ENCODE measurements at regions not wholly inside any gene's neighbourhood (a gene's known extent, or its start where the extent isn't known, plus 50 kb on each side); places are given as distances from the start of the nearest gene placed in this dataset.

GRCh38 chr11:36726420-36726819 is 128.4 kb upstream of the RAG2 start:
- H3K27ac ChIP-seq (ENCODE audit: low read depth, low read length): no peak overlapping the region
- POLR2A ChIA-PET: no interaction called here
- no peaks in the 10 kb centered on the region for H3K36me3 ChIP-seq (ENCODE audit: control insufficient read depth in 1 of 2, insufficient read depth in 2 of 2, low read length in 2 of 2)
- H3K4me2 ChIP-seq (ENCODE audit: low read length): no peak overlapping the region
- no peak overlapping the region for H3K9ac ChIP-seq (ENCODE audit: low read length)
- no peaks in the 10 kb centered on the region for H3K79me2 ChIP-seq (ENCODE audit: insufficient read depth, low read length)
- no peaks in the 10 kb centered on the region for H3K4me1 ChIP-seq (ENCODE audit: control insufficient read depth in 1 of 2, insufficient read depth in 2 of 2, low read length in 2 of 2)
- ATAC-seq: no peak
- no peaks in the 10 kb centered on the region for H3K9me3 ChIP-seq (ENCODE audit: control insufficient read depth in 1 of 2, insufficient read depth in 1 of 2, low read depth in 1 of 2, low read length in 2 of 2)
- CTCF ChIA-PET: no interaction called here
- H3K9me2 ChIP-seq (ENCODE audit: insufficient read depth): no peaks in the 10 kb centered on the region
- no peak overlapping the region for H2AFZ ChIP-seq (ENCODE audit: low read depth, low read length, poor library complexity, severe bottlenecking)
- no peaks in the 10 kb centered on the region for H4K20me1 ChIP-seq (ENCODE audit: insufficient read depth)
- TF ChIP-seq CEBPB (IDR thresholded peaks at IDR 0.05; ENCODE audit: low read depth) (no peak), TCF7L2 (IDR thresholded peaks at IDR 0.05; ENCODE audit: borderline replicate concordance, extremely low read depth, insufficient read depth, insufficient read length) (no peak), POLR2AphosphoS5 (IDR thresholded peaks at IDR 0.05; ENCODE audit: low read depth, low read length) (no peak), EZH2 (IDR thresholded peaks at IDR 0.05) (no peak)
- DNase-seq (ENCODE audit: low read depth, low spot score): no peak
- intact Hi-C loops (cut with micrococcal nuclease): no loop called here
- no peak overlapping the region for H3K4me3 ChIP-seq (replicated peaks in 1 of 2; ENCODE audit: low read depth in 1 of 2, low read length in 2 of 2)
- RAD21 ChIA-PET (ENCODE audit: low non-redundant PET in 1 of 2, low total read pairs in 2 of 2, uncharacterized antibody in 2 of 2, unreplicated experiment in 2 of 2): no interaction called here
- H3K27me3 ChIP-seq (ENCODE audit: insufficient read depth, low read length): peaks cover 27% of the 10 kb centered on the region
- BruUV-seq (replicated peaks): no TSS peak

- H3K4me1 ChIP-seq (ENCODE audit: control insufficient read depth in 1 of 2, insufficient read depth in 2 of 2, low read length in 2 of 2): no peaks in the 10 kb centered on the region
- H3K4me3 ChIP-seq (replicated peaks in 1 of 2; ENCODE audit: low read depth in 1 of 2, low read length in 2 of 2): no peak overlapping the region
- CTCF ChIA-PET: no interaction called here
- no TSS peak for BruUV-seq (replicated peaks)
- no peak for TF ChIP-seq ZBTB33 (IDR thresholded peaks at IDR 0.05; ENCODE audit: extremely low read depth, insufficient replicate concordance, low read length)
- no peak for TF ChIP-seq TCF7L2 (IDR thresholded peaks at IDR 0.05; ENCODE audit: borderline replicate concordance, extremely low read depth, insufficient read depth, insufficient read length)
- no peak for TF ChIP-seq SRF (IDR thresholded peaks at IDR 0.05; ENCODE audit: low read depth)
- TF ChIP-seq ATF3 (IDR thresholded peaks at IDR 0.05): no peak
- TF ChIP-seq, protein P1, sequence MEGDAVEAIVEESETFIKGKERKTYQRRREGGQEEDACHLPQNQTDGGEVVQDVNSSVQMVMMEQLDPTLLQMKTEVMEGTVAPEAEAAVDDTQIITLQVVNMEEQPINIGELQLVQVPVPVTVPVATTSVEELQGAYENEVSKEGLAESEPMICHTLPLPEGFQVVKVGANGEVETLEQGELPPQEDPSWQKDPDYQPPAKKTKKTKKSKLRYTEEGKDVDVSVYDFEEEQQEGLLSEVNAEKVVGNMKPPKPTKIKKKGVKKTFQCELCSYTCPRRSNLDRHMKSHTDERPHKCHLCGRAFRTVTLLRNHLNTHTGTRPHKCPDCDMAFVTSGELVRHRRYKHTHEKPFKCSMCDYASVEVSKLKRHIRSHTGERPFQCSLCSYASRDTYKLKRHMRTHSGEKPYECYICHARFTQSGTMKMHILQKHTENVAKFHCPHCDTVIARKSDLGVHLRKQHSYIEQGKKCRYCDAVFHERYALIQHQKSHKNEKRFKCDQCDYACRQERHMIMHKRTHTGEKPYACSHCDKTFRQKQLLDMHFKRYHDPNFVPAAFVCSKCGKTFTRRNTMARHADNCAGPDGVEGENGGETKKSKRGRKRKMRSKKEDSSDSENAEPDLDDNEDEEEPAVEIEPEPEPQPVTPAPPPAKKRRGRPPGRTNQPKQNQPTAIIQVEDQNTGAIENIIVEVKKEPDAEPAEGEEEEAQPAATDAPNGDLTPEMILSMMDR (IDR thresholded peaks at IDR 0.05 in 2 of 3, conservative IDR thresholded peaks at IDR 0.05 in 1 of 3; ENCODE audit: borderline replicate concordance in 1 of 3, insufficient read depth in 1 of 3, low read depth in 2 of 3, low read length in 2 of 3): no peak
- no peak for TF ChIP-seq JUND (IDR thresholded peaks at IDR 0.05)
- POLR2A ChIA-PET: no interaction called here
- no peak overlapping the region for H3K4me2 ChIP-seq (ENCODE audit: low read length)
- intact Hi-C loops (cut with micrococcal nuclease): no loop called here
- H3K27me3 ChIP-seq (ENCODE audit: insufficient read depth, low read length): peaks cover 35% of the 10 kb centered on the region
- no peak overlapping the region for H3K27ac ChIP-seq (ENCODE audit: low read depth, low read length)
- H3K9me3 ChIP-seq (ENCODE audit: control insufficient read depth in 1 of 2, insufficient read depth in 1 of 2, low read depth in 1 of 2, low read length in 2 of 2): no peaks in the 10 kb centered on the region
- H4K20me1 ChIP-seq (ENCODE audit: insufficient read depth): no peaks in the 10 kb centered on the region
- H3K9ac ChIP-seq (ENCODE audit: low read length): no peak overlapping the region
- DNase-seq (ENCODE audit: low read depth, low spot score): no peak
- ATAC-seq: no peak
- RAD21 ChIA-PET (ENCODE audit: low non-redundant PET in 1 of 2, low total read pairs in 2 of 2, uncharacterized antibody in 2 of 2, unreplicated experiment in 2 of 2): no interaction called here
- H3K9me2 ChIP-seq (ENCODE audit: insufficient read depth): no peaks in the 10 kb centered on the region
- no peaks in the 10 kb centered on the region for H3K36me3 ChIP-seq (ENCODE audit: control insufficient read depth in 1 of 2, insufficient read depth in 2 of 2, low read length in 2 of 2)
- no peaks in the 10 kb centered on the region for H3K79me2 ChIP-seq (ENCODE audit: insufficient read depth, low read length)
- no peak overlapping the region for H2AFZ ChIP-seq (ENCODE audit: low read depth, low read length, poor library complexity, severe bottlenecking)
Observed at GRCh38 chr11:36724742-36725385, 126.8 kb upstream of the RAG2 start.
